Neuronal stem cell (in vitro differentiated cells): ENCODE measurements at regions not wholly inside any gene's neighbourhood (a gene's known extent, or its start where the extent isn't known, plus 50 kb on each side); places are given as distances from the start of the nearest gene placed in this dataset.

Experiments used
- DNase-seq: peaks from one replicate; pipeline ENCODE4 v3.0.0-alpha.2; 2013; ENCODE audit warnings: low spot score
- H2AFZ ChIP-seq: one replicate; pipeline ENCODE4 v1.6.1; 2013; ENCODE audit warnings: mild to moderate bottlenecking, low read length, inconsistent platforms
- H2AK5ac ChIP-seq: 2 replicates; pipeline ENCODE4 v1.6.1; 2013; ENCODE audit warnings: low read depth, mild to moderate bottlenecking, inconsistent platforms, low read length, moderate library complexity, mixed read lengths
- H2BK120ac ChIP-seq: 2 replicates; pipeline ENCODE4 v1.6.1; 2013; ENCODE audit warnings: low read depth, mild to moderate bottlenecking, inconsistent platforms, low read length, moderate library complexity, mixed read lengths
- H2BK12ac ChIP-seq: one replicate; pipeline ENCODE4 v1.6.1; 2013; ENCODE audit warnings: low read length, inconsistent platforms
- H2BK15ac ChIP-seq: 2 replicates; pipeline ENCODE4 v1.6.1; 2013; ENCODE audit warnings: mild to moderate bottlenecking, low read length, inconsistent platforms, mixed read lengths
- H2BK5ac ChIP-seq: one replicate; pipeline ENCODE4 v1.6.1; 2013; ENCODE audit warnings: inconsistent platforms, mild to moderate bottlenecking, low read length, moderate library complexity
- H3K14ac ChIP-seq: one replicate; pipeline ENCODE4 v1.6.1; 2013; ENCODE audit warnings: low read length, inconsistent platforms
- H3K18ac ChIP-seq: 2 replicates; pipeline ENCODE4 v1.6.1; 2013; ENCODE audit warnings: low read length, inconsistent platforms
- H3K23ac ChIP-seq: 2 replicates; pipeline ENCODE4 v1.6.1; 2013; ENCODE audit warnings: low read depth, mild to moderate bottlenecking, mixed read lengths, low read length, inconsistent platforms; ENCODE audit not compliant: poor library complexity
- H3K27ac ChIP-seq: replicated peaks from 3 replicates; pipeline ENCODE4 v1.5.1; 2013; ENCODE audit warnings: low read length, inconsistent platforms
- H3K27me3 ChIP-seq, 3 experiments: 2 replicates each; pipeline ENCODE4 v1.6.1; 2013; ENCODE audit warnings: low read length in 3 of 3, mild to moderate bottlenecking in 2 of 3, inconsistent platforms in 1 of 3, low read depth in 1 of 3, mixed read lengths in 1 of 3, moderate library complexity in 1 of 3; ENCODE audit not compliant: control insufficient read depth in 3 of 3, insufficient read depth in 3 of 3
- H3K36me3 ChIP-seq, 2 donors: replicated peaks in 1 of 2; 2 replicates each; pipeline ENCODE4 v1.6.1; 2013; ENCODE audit warnings: low read length in 2 of 2; ENCODE audit not compliant: control insufficient read depth in 2 of 2, insufficient read depth in 2 of 2
- H3K4ac ChIP-seq: 2 replicates; pipeline ENCODE4 v1.6.1; 2013; ENCODE audit warnings: inconsistent platforms, mild to moderate bottlenecking, low read length, moderate library complexity
- H3K4me1 ChIP-seq, 2 donors: 1 replicate in 1 of 2; 2 replicates in 1 of 2; pipeline ENCODE4 v1.6.1; 2013; ENCODE audit warnings: low read length in 2 of 2, low read depth in 1 of 2; ENCODE audit not compliant: control insufficient read depth in 2 of 2, insufficient read depth in 1 of 2
- H3K4me2 ChIP-seq: one replicate; pipeline ENCODE4 v1.6.1; 2013; ENCODE audit warnings: mild to moderate bottlenecking, low read length, inconsistent platforms; ENCODE audit not compliant: insufficient read depth, poor library complexity, severe bottlenecking
- H3K4me3 ChIP-seq, 2 donors: 2 replicates each; pipeline ENCODE4 v1.5.1; 2013; ENCODE audit warnings: low read length in 2 of 2, mild to moderate bottlenecking in 2 of 2, inconsistent platforms in 1 of 2, moderate library complexity in 1 of 2
- H3K79me1 ChIP-seq: one replicate; pipeline ENCODE4 v1.6.1; 2013; ENCODE audit warnings: low read depth, mild to moderate bottlenecking, inconsistent platforms, low read length, moderate library complexity
- H3K9ac ChIP-seq: one replicate; pipeline ENCODE4 v1.6.1; 2013; ENCODE audit warnings: mild to moderate bottlenecking, low read depth, low read length, inconsistent platforms; ENCODE audit not compliant: poor library complexity
- H3K9me3 ChIP-seq, 2 donors: replicated peaks in 1 of 2; 2 replicates each; pipeline versions ENCODE3 to v1.6.1; 2013; ENCODE audit warnings: low read length in 2 of 2, mild to moderate bottlenecking in 2 of 2, inconsistent platforms in 1 of 2, low read depth in 1 of 2, mixed read lengths in 1 of 2, moderate library complexity in 1 of 2; ENCODE audit not compliant: control insufficient read depth in 2 of 2, insufficient read depth in 1 of 2
- H4K8ac ChIP-seq: one replicate; pipeline ENCODE4 v1.6.1; 2013; ENCODE audit warnings: low read depth, mild to moderate bottlenecking, inconsistent platforms, low read length, moderate library complexity
- H4K91ac ChIP-seq: one replicate; pipeline ENCODE4 v1.6.1; 2013; ENCODE audit warnings: low read length, low read depth, mild to moderate bottlenecking, inconsistent platforms; ENCODE audit not compliant: poor library complexity
- WGBS, 2 donors: extraction: QIAGEN DNeasy Blood & Tissue Kit; methylation state at CpG; one replicate each; pipeline ENCODE4 v1.1.7; 2013; ENCODE audit warnings: missing lambda C conversion rate in 2 of 2, mixed read lengths in 1 of 2; ENCODE audit not compliant: insufficient read length in 2 of 2, insufficient replicate concordance in 1 of 2; ENCODE audit errors: extremely low coverage in 2 of 2; 5-methylcytosine and 5-hydroxymethylcytosine counted together

DNA sequence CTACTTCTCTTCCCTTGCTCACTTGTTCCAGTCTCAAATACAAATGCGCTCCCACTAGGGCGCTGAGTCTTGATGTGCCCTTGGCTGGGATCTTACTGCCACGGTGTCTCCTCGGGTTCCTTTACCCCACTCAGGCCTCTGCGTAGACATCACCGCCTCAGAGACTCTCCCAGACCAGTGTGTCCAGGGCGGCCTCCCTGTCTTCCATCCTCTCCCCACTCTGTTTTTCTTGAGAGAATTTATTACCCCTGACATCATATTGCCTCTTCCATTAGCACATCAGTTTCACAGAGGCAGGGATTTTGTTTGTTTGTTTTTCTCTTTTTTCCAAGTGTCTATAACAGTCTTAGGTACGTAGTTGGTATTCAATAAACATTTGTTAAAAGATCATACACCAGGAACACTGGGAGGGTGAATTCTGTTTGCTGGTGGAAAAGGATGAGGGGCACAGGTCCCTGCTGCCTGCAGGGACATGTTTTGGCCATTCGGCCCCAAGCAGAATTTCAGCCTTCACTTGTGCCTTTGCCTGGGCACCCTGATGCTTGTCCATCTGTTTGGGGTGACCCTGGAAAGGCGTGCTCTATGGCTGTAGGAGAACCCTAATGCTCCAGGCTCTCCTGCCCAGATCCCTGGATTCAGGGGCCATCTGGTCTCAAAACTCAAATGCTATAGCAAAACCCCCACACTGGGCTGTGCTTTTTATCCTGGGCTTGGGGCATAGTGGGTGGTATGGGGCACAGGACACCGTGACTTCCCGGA, 55.0 kb downstream of the RPL37A start:
- Histone ChIP-seq H3K4me3 (no peak overlapping the region), H3K18ac (no peak overlapping the region), H3K23ac (no peak overlapping the region), H2BK15ac (no peak overlapping the region), H3K4me1 (peaks cover 21 to 34% of the 10 kb centered on the region in 2 donors), H3K36me3 (no peaks in the 10 kb centered on the region), H3K4me2 (no peak overlapping the region), H2BK5ac (no peak overlapping the region), H3K79me1 (no peaks in the 10 kb centered on the region), H3K27me3 (no peaks in the 10 kb centered on the region), H4K8ac (no peak overlapping the region), H3K9ac (no peak overlapping the region), H3K9me3 (no peaks in the 10 kb centered on the region), H2BK12ac (no peak overlapping the region), H3K4ac (no peak overlapping the region), H2AK5ac (no peak overlapping the region), H3K14ac (no peak overlapping the region), H3K27ac (no peak overlapping the region), H2BK120ac (no peak overlapping the region), H2AFZ (no peak overlapping the region), H4K91ac (no peak overlapping the region)
- WGBS, 2 donors: no CpG with 5 or more reads among the region's 12 CpGs
- DNase-seq: no peak

DNA sequence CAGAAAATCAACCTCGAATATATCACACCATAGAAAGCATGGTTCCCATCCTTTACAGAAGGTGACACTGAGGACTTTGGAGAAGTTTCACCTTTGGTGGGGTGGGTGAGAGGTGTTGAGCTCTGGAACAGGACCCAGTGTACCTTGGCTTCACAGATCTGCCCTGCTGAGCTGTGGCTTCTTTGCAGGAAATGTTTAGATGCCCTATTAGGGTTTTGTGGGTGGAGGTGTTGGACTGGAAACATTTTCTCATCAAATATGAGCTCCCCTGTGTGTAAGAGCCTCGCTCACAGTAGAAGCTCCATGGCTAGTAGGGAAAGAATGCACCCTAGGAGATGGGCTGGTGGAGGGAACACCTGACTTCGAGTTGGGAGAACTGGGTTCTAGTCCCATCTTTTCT, 55.6 kb downstream of the RPL37A start:
- no peak overlapping the region for H3K27ac ChIP-seq
- H3K4me2 ChIP-seq: no peak overlapping the region
- H3K9me3 ChIP-seq: no peaks in the 10 kb centered on the region

DNA sequence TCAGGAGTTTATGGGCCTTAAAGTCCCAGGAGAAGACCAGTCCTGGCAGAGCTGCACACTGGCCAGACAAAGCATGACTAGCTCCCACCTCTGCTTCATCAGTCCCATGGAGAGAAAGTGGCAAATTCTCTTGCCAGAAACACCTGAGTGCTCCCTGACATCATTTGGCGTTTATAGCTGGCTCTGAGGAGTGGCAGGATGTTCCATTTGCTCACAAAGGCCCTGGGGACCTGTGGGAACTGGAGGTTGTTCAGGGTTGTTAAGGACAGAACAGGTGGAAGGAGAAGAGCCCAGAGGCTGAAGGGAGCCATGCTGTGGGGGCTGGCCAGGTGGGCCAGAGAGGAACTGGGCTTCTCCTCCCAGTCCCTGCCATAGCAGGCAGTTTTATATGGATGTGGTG, 56.1 kb downstream of the RPL37A start:
- DNase-seq: no peak

More for the DNA sequence above, 55.6 kb downstream of the RPL37A start:
- Histone ChIP-seq H2BK5ac (no peak overlapping the region), H2AK5ac (no peak overlapping the region), H2BK15ac (no peak overlapping the region), H3K79me1 (no peaks in the 10 kb centered on the region), H3K23ac (no peak overlapping the region), H3K18ac (no peak overlapping the region), H3K4me1 (peaks cover 21 to 35% of the 10 kb centered on the region in 2 donors), H3K9ac (no peak overlapping the region), H3K27me3 (no peaks in the 10 kb centered on the region), H2BK120ac (no peak overlapping the region), H2BK12ac (no peak overlapping the region), H3K4ac (no peak overlapping the region), H4K8ac (no peak overlapping the region), H3K4me3 (no peak overlapping the region), H3K36me3 (no peaks in the 10 kb centered on the region), H2AFZ (no peak overlapping the region), H4K91ac (no peak overlapping the region), H3K14ac (no peak overlapping the region)
- DNase-seq: no peak
- WGBS, 2 donors: no CpG with 5 or more reads among the region's 3 CpGs

DNA sequence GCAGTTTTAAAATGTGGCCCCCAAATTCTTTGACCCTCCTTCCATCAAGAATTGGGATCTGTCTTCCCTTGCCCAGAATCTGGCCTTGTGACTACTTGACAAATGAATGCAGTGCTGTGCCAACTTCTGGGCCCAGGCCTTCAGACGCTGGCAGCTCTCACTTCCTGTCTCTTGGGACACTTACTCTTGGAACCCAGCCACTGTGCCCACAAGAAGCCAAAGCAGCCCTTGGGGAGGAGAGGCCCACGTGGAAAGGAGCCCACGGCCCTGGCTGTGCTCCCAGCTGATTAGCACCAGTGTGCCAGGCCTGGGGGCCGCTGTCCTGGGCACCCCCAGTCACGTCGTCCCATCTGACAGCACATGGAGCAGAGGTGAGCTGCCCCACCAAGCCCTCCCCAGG, 56.6 kb downstream of the RPL37A start:
- no peak overlapping the region for H2AFZ ChIP-seq
- no peak overlapping the region for H3K9ac ChIP-seq
- no peak overlapping the region for H3K27ac ChIP-seq
- H3K27me3 ChIP-seq: no peaks in the 10 kb centered on the region
- peaks cover 15 to 31% of the 10 kb centered on the region in 2 donors for H3K4me1 ChIP-seq
- no peak overlapping the region for H4K8ac ChIP-seq
- no peak for DNase-seq
- no peak overlapping the region for H3K14ac ChIP-seq
- H2BK5ac ChIP-seq: no peak overlapping the region
- H3K4me2 ChIP-seq: no peak overlapping the region
- H3K4ac ChIP-seq: no peak overlapping the region
- H2AK5ac ChIP-seq: no peak overlapping the region
- no peaks in the 10 kb centered on the region for H3K36me3 ChIP-seq
- no CpG with 5 or more reads among the region's 6 CpGs for WGBS, 2 donors
- no peak overlapping the region for H3K18ac ChIP-seq
- H3K4me3 ChIP-seq: no peak overlapping the region
- no peak overlapping the region for H3K23ac ChIP-seq
- H3K79me1 ChIP-seq: no peaks in the 10 kb centered on the region
- H3K9me3 ChIP-seq: no peaks in the 10 kb centered on the region
- no peak overlapping the region for H2BK15ac ChIP-seq
- no peak overlapping the region for H4K91ac ChIP-seq
- no peak overlapping the region for H2BK12ac ChIP-seq
- H2BK120ac ChIP-seq: no peak overlapping the region

More for the DNA sequence above, 56.1 kb downstream of the RPL37A start:
- Histone ChIP-seq H3K14ac (no peak overlapping the region), H3K79me1 (no peaks in the 10 kb centered on the region), H2BK12ac (no peak overlapping the region), H3K9me3 (no peaks in the 10 kb centered on the region), H4K8ac (no peak overlapping the region), H3K23ac (no peak overlapping the region), H3K4me1 (peaks cover 19 to 35% of the 10 kb centered on the region in 2 donors), H3K36me3 (no peaks in the 10 kb centered on the region), H3K9ac (no peak overlapping the region), H2BK120ac (no peak overlapping the region), H2BK15ac (no peak overlapping the region), H2AK5ac (no peak overlapping the region), H3K27ac (no peak overlapping the region), H3K4me3 (no peak overlapping the region), H3K4ac (no peak overlapping the region), H2BK5ac (no peak overlapping the region), H3K18ac (no peak overlapping the region), H2AFZ (no peak overlapping the region), H4K91ac (no peak overlapping the region), H3K4me2 (no peak overlapping the region), H3K27me3 (no peaks in the 10 kb centered on the region)
- no CpG with 5 or more reads among the region's 1 CpG for WGBS, 2 donors
